B cell (primary cell): ENCODE measurements at regions not wholly inside any gene's neighbourhood (a gene's known extent, or its start where the extent isn't known, plus 50 kb on each side); places are given as distances from the start of the nearest gene placed in this dataset.

Experiments used
- ATAC-seq: fragments of 200-7000 bp; cut with Tn5 transposase; one replicate; pipeline ENCODE4 v1.10.0; 2021; ENCODE audit warnings: low read depth, mild to moderate bottlenecking, moderate number of reproducible peaks, moderate library complexity
- CTCF ChIA-PET: fragments of 350-600 bp; sonication (Branson Sonifier 250); formaldehyde crosslinking; loops from one replicate; lab custom pipeline; 2021; ENCODE audit warnings: antibody characterized with exemption, inconsistent platforms; lab: Charles Lee
- POLR2A ChIA-PET: fragments of 350-600 bp; sonication (Branson Sonifier 250); formaldehyde crosslinking; loops from one replicate; lab custom pipeline; 2021; ENCODE audit warnings: antibody characterized with exemption; lab: Charles Lee
- DNase-seq: peaks from one replicate; pipeline ENCODE4 v3.0.0; 2013
- H2AFZ ChIP-seq: 2 replicates; pipeline ENCODE4 v1.6.1; 2012; ENCODE audit warnings: mild to moderate bottlenecking, low read depth, low read length; ENCODE audit not compliant: insufficient read depth, poor library complexity, severe bottlenecking
- H3K27ac ChIP-seq, 2 donors: 1 replicate in 1 of 2; 2 replicates in 1 of 2; pipeline ENCODE4 v1.5.1; 2012 to 2013; ENCODE audit warnings: low read length in 2 of 2, mild to moderate bottlenecking in 2 of 2, moderate library complexity in 1 of 2
- H3K27me3 ChIP-seq, 4 experiments: fragments of 200-600 bp in 1 of 4; sonication (generic) in 1 of 4; replicated peaks in 1 of 4; 1 replicate in 2 of 4; 2 replicates in 2 of 4; pipeline versions ENCODE4 v1.6.1 to v1.7.0; 2013 to 2016; ENCODE audit warnings: low read length in 3 of 4, mild to moderate bottlenecking in 2 of 4, mixed read lengths in 1 of 4, moderate library complexity in 1 of 4; ENCODE audit not compliant: insufficient read depth in 4 of 4, control insufficient read depth in 3 of 4; ENCODE audit errors: control extremely low read depth in 1 of 4
- H3K36me3 ChIP-seq, 2 experiments: replicated peaks in 1 of 2; 1 replicate in 1 of 2; 2 replicates in 1 of 2; pipeline versions ENCODE4 v1.6.1 to v1.7.1; 2013; ENCODE audit warnings: low read length in 1 of 2; ENCODE audit not compliant: insufficient read depth in 2 of 2, control insufficient read depth in 1 of 2; ENCODE audit errors: control extremely low read depth in 1 of 2, extremely low read depth in 1 of 2
- H3K4me1 ChIP-seq, 2 donors: fragments of 200-600 bp in 1 of 2; sonication (generic) in 1 of 2; 1 replicate in 1 of 2; 2 replicates in 1 of 2; pipeline versions ENCODE4 v1.5.1 to v1.6.1; 2013 to 2017; ENCODE audit warnings: low read length in 2 of 2; ENCODE audit not compliant: control insufficient read depth in 2 of 2, insufficient read depth in 2 of 2
- H3K4me2 ChIP-seq: replicated peaks from 2 replicates; pipeline ENCODE3; 2012; ENCODE audit warnings: mild to moderate bottlenecking, low read depth, low read length; ENCODE audit not compliant: poor library complexity, severe bottlenecking
- H3K4me3 ChIP-seq, 5 experiments: fragments of 200-600 bp in 1 of 5; sonication (generic) in 1 of 5; 1 replicate in 3 of 5; 2 replicates in 2 of 5; pipeline versions ENCODE4 v1.5.1 to v1.7.0; 2011 to 2016; ENCODE audit warnings: low read length in 4 of 5, mild to moderate bottlenecking in 4 of 5, low read depth in 2 of 5, control low read depth in 1 of 5, moderate library complexity in 1 of 5; ENCODE audit not compliant: insufficient read depth in 1 of 5; ENCODE audit errors: control extremely low read depth in 1 of 5, extremely low read depth in 1 of 5
- H3K79me2 ChIP-seq: fragments of 200-600 bp; sonication (generic); one replicate; pipeline ENCODE4 v1.6.0; 2016; ENCODE audit warnings: low read length; ENCODE audit not compliant: control insufficient read depth, insufficient read depth
- H3K9ac ChIP-seq: fragments of 200-600 bp; sonication (generic); 2 replicates; pipeline ENCODE4 v1.6.1; 2017; ENCODE audit warnings: mild to moderate bottlenecking, low read length, moderate library complexity
- H3K9me3 ChIP-seq, 3 donors: one replicate each; pipeline versions ENCODE4 v1.6.1 to v1.7.1; 2013; ENCODE audit warnings: low read length in 2 of 3; ENCODE audit not compliant: control insufficient read depth in 2 of 3, insufficient read depth in 1 of 3; ENCODE audit errors: control extremely low read depth in 1 of 3
- H4K20me1 ChIP-seq: 2 replicates; pipeline ENCODE4 v1.6.0; 2012; ENCODE audit warnings: mild to moderate bottlenecking, low read length; ENCODE audit not compliant: insufficient read depth, control insufficient read depth, poor library complexity, severe bottlenecking
- H3K27ac Mint-ChIP-seq: one replicate; pipeline ENCODE4 v1.8.0; 2021; ENCODE audit warnings: mixed read lengths
- H3K27me3 Mint-ChIP-seq: one replicate; pipeline ENCODE4 v1.8.0; 2021; ENCODE audit warnings: mixed read lengths
- H3K4me1 Mint-ChIP-seq: one replicate; pipeline ENCODE4 v1.8.0; 2021; ENCODE audit warnings: mixed read lengths
- H3K4me3 Mint-ChIP-seq: one replicate; pipeline ENCODE4 v1.8.0; 2021; ENCODE audit warnings: mixed read lengths
- H3K9me3 Mint-ChIP-seq: one replicate; pipeline ENCODE4 v1.8.0; 2022; ENCODE audit warnings: mixed read lengths; ENCODE audit not compliant: insufficient read depth
- EZH2 ChIP-seq: IDR thresholded peaks from 2 replicates; pipeline ENCODE4 v1.6.1; 2012; ENCODE audit warnings: borderline replicate concordance, low read depth, mild to moderate bottlenecking, moderate library complexity, low read length; ENCODE audit not compliant: insufficient read depth, poor library complexity, severe bottlenecking
- WGBS: methylation state at CpG from one replicate; pipeline ENCODE4 v1.1.5; 2013; ENCODE audit warnings: missing lambda C conversion rate; ENCODE audit not compliant: insufficient coverage; 5-methylcytosine and 5-hydroxymethylcytosine counted together
- intact Hi-C: fragments of 100-400 bp; cut with micrococcal nuclease; formaldehyde crosslinking; loops from one replicate; pipeline ENCODE4 v1.10.0; 2022
- TF ChIP-seq, protein P1 (sequence below): fragments of 200-600 bp; IDR thresholded peaks from one replicate; pipeline ENCODE4 v1.8.0; 2022; ENCODE audit warnings: antibody characterized with exemption, mild to moderate bottlenecking

DNA sequence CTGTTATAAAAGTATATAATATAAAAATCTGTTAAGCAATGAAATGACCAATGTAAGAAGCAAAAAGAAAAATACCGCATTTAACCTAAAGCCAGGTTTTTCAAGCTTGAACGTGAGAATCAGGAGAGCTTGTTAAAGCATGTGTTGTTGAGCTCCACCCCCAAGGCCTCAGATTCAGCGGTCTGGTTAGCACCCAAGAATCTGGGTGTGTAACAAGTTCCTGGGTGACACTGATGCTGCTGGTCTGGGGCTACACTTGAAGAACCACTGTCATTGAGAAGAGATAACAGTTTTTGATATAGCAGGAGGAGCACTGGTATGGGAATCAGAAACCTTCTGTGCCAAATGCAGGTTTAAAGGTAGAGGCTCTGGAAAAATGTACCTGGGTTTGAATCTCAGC is 154.0 kb downstream of the ID4 start:
- Histone ChIP-seq H3K4me1 (no peaks in the 10 kb centered on the region), H4K20me1 (no peaks in the 10 kb centered on the region), H3K36me3 (no peaks in the 10 kb centered on the region), H3K9me3 (peaks cover 0 to 2% (median 0%) of the 10 kb centered on the region in 3 donors), H3K4me3 (no peak overlapping the region), H3K27ac (no peak overlapping the region), H3K79me2 (no peaks in the 10 kb centered on the region), H3K9ac (no peak overlapping the region), H3K27me3 (peaks cover 0 to 2% (median 0%) of the 10 kb centered on the region in 4 experiments), H2AFZ (no peak overlapping the region), H3K4me2 (no peak overlapping the region)
- Mint-ChIP-seq H3K4me1 (no peaks in the 10 kb centered on the region), H3K4me3 (no peak overlapping the region), H3K9me3 (no peaks in the 10 kb centered on the region), H3K27me3 (no peaks in the 10 kb centered on the region), H3K27ac (no peak overlapping the region)
- CTCF ChIA-PET: no interaction called here
- ATAC-seq: no peak
- POLR2A ChIA-PET: no interaction called here
- TF ChIP-seq, protein P1, sequence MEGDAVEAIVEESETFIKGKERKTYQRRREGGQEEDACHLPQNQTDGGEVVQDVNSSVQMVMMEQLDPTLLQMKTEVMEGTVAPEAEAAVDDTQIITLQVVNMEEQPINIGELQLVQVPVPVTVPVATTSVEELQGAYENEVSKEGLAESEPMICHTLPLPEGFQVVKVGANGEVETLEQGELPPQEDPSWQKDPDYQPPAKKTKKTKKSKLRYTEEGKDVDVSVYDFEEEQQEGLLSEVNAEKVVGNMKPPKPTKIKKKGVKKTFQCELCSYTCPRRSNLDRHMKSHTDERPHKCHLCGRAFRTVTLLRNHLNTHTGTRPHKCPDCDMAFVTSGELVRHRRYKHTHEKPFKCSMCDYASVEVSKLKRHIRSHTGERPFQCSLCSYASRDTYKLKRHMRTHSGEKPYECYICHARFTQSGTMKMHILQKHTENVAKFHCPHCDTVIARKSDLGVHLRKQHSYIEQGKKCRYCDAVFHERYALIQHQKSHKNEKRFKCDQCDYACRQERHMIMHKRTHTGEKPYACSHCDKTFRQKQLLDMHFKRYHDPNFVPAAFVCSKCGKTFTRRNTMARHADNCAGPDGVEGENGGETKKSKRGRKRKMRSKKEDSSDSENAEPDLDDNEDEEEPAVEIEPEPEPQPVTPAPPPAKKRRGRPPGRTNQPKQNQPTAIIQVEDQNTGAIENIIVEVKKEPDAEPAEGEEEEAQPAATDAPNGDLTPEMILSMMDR: no peak
- TF ChIP-seq EZH2: no peak
- WGBS: 85% methylated on average over 3 of the region's 3 CpGs
- intact Hi-C loops: no loop called here
- no peak for DNase-seq

DNA sequence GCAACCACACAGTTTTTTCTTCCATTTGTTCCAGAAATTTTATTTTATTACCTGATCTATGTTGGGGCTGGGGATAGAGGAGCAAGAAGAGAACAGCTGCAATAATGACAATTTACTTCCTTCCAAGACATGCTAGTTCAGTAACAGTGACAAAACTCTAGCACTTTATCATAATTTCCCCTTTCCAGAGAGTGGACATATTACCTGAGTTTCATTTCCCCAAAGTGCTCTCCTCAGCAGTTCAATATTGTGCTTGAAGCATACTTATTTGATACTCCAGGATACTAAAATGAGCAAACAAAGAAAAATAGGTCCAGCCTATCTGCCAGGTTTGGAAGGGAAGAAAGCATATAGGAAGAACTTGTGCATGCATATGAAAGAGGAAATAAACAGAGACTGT is 157.7 kb downstream of the ID4 start:
- DNase-seq (no peak), ATAC-seq (no peak)
- intact Hi-C loops: no loop called here
- Histone ChIP-seq H3K27me3 (peaks cover 0 to 2% (median 0%) of the 10 kb centered on the region in 4 experiments), H3K4me1 (no peaks in the 10 kb centered on the region), H3K9me3 (peaks cover 0 to 6% (median 4%) of the 10 kb centered on the region in 3 donors), H3K79me2 (no peaks in the 10 kb centered on the region), H3K4me2 (no peak overlapping the region), H3K27ac (no peak overlapping the region), H4K20me1 (no peaks in the 10 kb centered on the region), H3K36me3 (no peaks in the 10 kb centered on the region), H3K4me3 (no peak overlapping the region), H3K9ac (no peak overlapping the region), H2AFZ (no peak overlapping the region)
- ChIA-PET POLR2A (no interaction called here), CTCF (no interaction called here)
- Mint-ChIP-seq H3K4me1 (no peaks in the 10 kb centered on the region), H3K9me3 (peaks cover 5% of the 10 kb centered on the region), H3K27ac (no peak overlapping the region), H3K27me3 (no peaks in the 10 kb centered on the region), H3K4me3 (no peak overlapping the region)
- TF ChIP-seq EZH2: no peak
- TF ChIP-seq, protein P1: no peak
